ENCODE measurements at regions not wholly inside any gene's neighbourhood (a gene's known extent, or its start where the extent isn't known, plus 50 kb on each side); places are given as distances from the start of the nearest gene placed in this dataset.

GRCh38 chr1:221905802-221906201 lies 163.9 kb upstream of the DUSP10 start:
- TF ChIP-seq CTCF (IDR thresholded peaks at IDR 0.05) = no peak
- TF ChIP-seq POLR2A (IDR thresholded peaks at IDR 0.05) = no peak
